H1 (cell line): ENCODE measurements at regions not wholly inside any gene's neighbourhood (a gene's known extent, or its start where the extent isn't known, plus 50 kb on each side); places are given as distances from the start of the nearest gene placed in this dataset.

ENCODE experiments used
- CTCF ChIA-PET: fragments of 300-600 bp; sonication (Branson Sonifier 250); formaldehyde crosslinking; loops from one replicate; lab custom pipeline; 2021; ENCODE audit not compliant: partially characterized antibody; lab: Charles Lee
- POLR2A ChIA-PET: fragments of 300-600 bp; sonication (Branson Sonifier 250); formaldehyde crosslinking; loops from one replicate; lab custom pipeline; 2021; ENCODE audit warnings: inconsistent platforms; ENCODE audit not compliant: partially characterized antibody; lab: Charles Lee
- DNase-seq, 2 experiments: peaks; one replicate each; pipeline versions ENCODE4 v3.0.0 to v3.0.0-alpha.2; 2010 to 2022; ENCODE audit warnings: low spot score in 2 of 2, low read depth in 1 of 2, mixed read lengths in 1 of 2
- FAIRE-seq: peaks from 2 replicates; lab custom pipeline; 2011; peaks lifted over from hg19 to GRCh38; lab: Jason Lieb, UNC
- H2AFZ ChIP-seq: 2 replicates; pipeline ENCODE4 v1.8.1; 2012; ENCODE audit warnings: low read length, inconsistent platforms
- H2AK5ac ChIP-seq: 2 replicates; pipeline ENCODE4 v1.6.1; 2013; ENCODE audit warnings: low read depth, low read length
- H2BK120ac ChIP-seq: replicated peaks from 2 replicates; pipeline ENCODE3; 2013; ENCODE audit warnings: low read depth, low read length, inconsistent platforms
- H2BK12ac ChIP-seq: 2 replicates; pipeline ENCODE4 v1.6.1; 2013; ENCODE audit warnings: low read depth, low read length
- H2BK15ac ChIP-seq: 2 replicates; pipeline ENCODE4 v1.6.1; 2013; ENCODE audit warnings: low read length
- H2BK20ac ChIP-seq: 2 replicates; pipeline ENCODE4 v1.6.1; 2013; ENCODE audit warnings: low read length
- H2BK5ac ChIP-seq: 2 replicates; pipeline ENCODE4 v1.6.1; 2013; ENCODE audit warnings: low read depth, low read length
- H3K14ac ChIP-seq: 2 replicates; pipeline ENCODE4 v1.6.1; 2013; ENCODE audit warnings: inconsistent platforms; ENCODE audit not compliant: insufficient read length
- H3K18ac ChIP-seq: 2 replicates; pipeline ENCODE4 v1.6.1; 2013; ENCODE audit warnings: low read length; ENCODE audit errors: extremely low read depth
- H3K23ac ChIP-seq: 2 replicates; pipeline ENCODE4 v1.6.1; 2013; ENCODE audit warnings: inconsistent platforms; ENCODE audit not compliant: insufficient read length
- H3K23me2 ChIP-seq: 2 replicates; pipeline ENCODE4 v1.6.1; 2013; ENCODE audit warnings: low read depth, low read length
- H3K27ac ChIP-seq: 2 replicates; pipeline ENCODE4 v1.6.1; 2011; ENCODE audit warnings: low read depth, low read length, inconsistent platforms
- H3K27me3 ChIP-seq, 4 experiments: replicated peaks in 1 of 4; 1 replicate in 1 of 4; 2 replicates in 3 of 4; pipeline versions ENCODE4 v1.6.1 to v1.8.1; 2011 to 2013; ENCODE audit warnings: low read length in 3 of 4, mild to moderate bottlenecking in 3 of 4, inconsistent platforms in 2 of 4, mixed read lengths in 2 of 4, moderate library complexity in 1 of 4; ENCODE audit not compliant: control insufficient read depth in 3 of 4, insufficient read depth in 3 of 4; ENCODE audit errors: extremely low read depth in 1 of 4
- H3K36me3 ChIP-seq, 4 experiments: 2 replicates each; pipeline versions ENCODE4 v1.6.1 to v1.8.1; 2011 to 2013; ENCODE audit warnings: mild to moderate bottlenecking in 4 of 4, low read length in 3 of 4, moderate library complexity in 2 of 4, control low read depth in 1 of 4, inconsistent platforms in 1 of 4; ENCODE audit not compliant: insufficient read depth in 4 of 4, control insufficient read depth in 2 of 4
- H3K4ac ChIP-seq: replicated peaks from 2 replicates; pipeline ENCODE3; 2013; ENCODE audit warnings: low read length, low read depth, mixed read lengths, inconsistent platforms; ENCODE audit not compliant: insufficient read length
- H3K4me1 ChIP-seq, 4 experiments: replicated peaks in 1 of 4; 1 replicate in 1 of 4; 2 replicates in 3 of 4; pipeline versions ENCODE4 v1.6.1 to v1.8.1; 2011 to 2013; ENCODE audit warnings: low read length in 3 of 4, inconsistent platforms in 2 of 4, mixed read lengths in 1 of 4; ENCODE audit not compliant: insufficient read depth in 4 of 4, control insufficient read depth in 3 of 4
- H3K4me2 ChIP-seq, 2 experiments: 2 replicates each; pipeline versions ENCODE4 v1.6.1 to v1.8.1; 2011 to 2013; ENCODE audit warnings: low read depth in 2 of 2, low read length in 2 of 2, control low read depth in 1 of 2, inconsistent platforms in 1 of 2, mild to moderate bottlenecking in 1 of 2; ENCODE audit not compliant: insufficient read depth in 1 of 2
- H3K4me3 ChIP-seq, 4 experiments: fragments of 200-600, 300-600 bp in 1 of 4; sonication (generic), shearing (Covaris generic), sonication (Bioruptor Twin) in 1 of 4; 2 replicates each; pipeline versions ENCODE4 v1.5.1 to v1.8.1; 2011 to 2016; ENCODE audit warnings: low read length in 4 of 4, low read depth in 3 of 4, control low read depth in 2 of 4, inconsistent platforms in 2 of 4, mild to moderate bottlenecking in 2 of 4, mixed read lengths in 1 of 4, moderate library complexity in 1 of 4; ENCODE audit not compliant: insufficient read depth in 2 of 4; ENCODE audit errors: extremely low read depth in 1 of 4
- H3K56ac ChIP-seq: replicated peaks from 2 replicates; pipeline ENCODE3; 2013; ENCODE audit warnings: low read depth, mild to moderate bottlenecking, mixed read lengths, low read length, inconsistent platforms; ENCODE audit not compliant: insufficient read length
- H3K79me1 ChIP-seq: 2 replicates; pipeline ENCODE4 v1.6.1; 2013; ENCODE audit warnings: low read depth, low read length, control low read depth
- H3K79me2 ChIP-seq, 2 experiments: 2 replicates each; pipeline versions ENCODE4 v1.6.1 to v1.8.1; 2012 to 2013; ENCODE audit warnings: low read length in 2 of 2, mild to moderate bottlenecking in 2 of 2, inconsistent platforms in 1 of 2; ENCODE audit not compliant: insufficient read depth in 2 of 2, control insufficient read depth in 1 of 2
- H3K9ac ChIP-seq, 4 experiments: replicated peaks in 1 of 4; 1 replicate in 1 of 4; 2 replicates in 3 of 4; pipeline versions ENCODE4 v1.6.1 to v1.8.1; 2011 to 2013; ENCODE audit warnings: low read depth in 3 of 4, low read length in 3 of 4, control low read depth in 2 of 4, mild to moderate bottlenecking in 2 of 4, moderate library complexity in 2 of 4, inconsistent platforms in 1 of 4; ENCODE audit errors: extremely low read depth in 1 of 4
- H3K9me3 ChIP-seq, 2 experiments: 2 replicates each; pipeline versions ENCODE4 v1.6.1 to v1.8.1; 2012 to 2013; ENCODE audit warnings: mild to moderate bottlenecking in 2 of 2, moderate library complexity in 2 of 2, control low read depth in 1 of 2, inconsistent platforms in 1 of 2, low read depth in 1 of 2, low read length in 1 of 2, mixed read lengths in 1 of 2; ENCODE audit not compliant: insufficient read depth in 2 of 2
- H4K20me1 ChIP-seq, 2 experiments: replicated peaks in 1 of 2; 2 replicates each; pipeline versions ENCODE3 to v1.8.1; 2011 to 2013; ENCODE audit warnings: inconsistent platforms in 2 of 2, low read length in 2 of 2, mild to moderate bottlenecking in 1 of 2; ENCODE audit not compliant: insufficient read depth in 2 of 2, control insufficient read depth in 1 of 2
- H4K5ac ChIP-seq: 2 replicates; pipeline ENCODE4 v1.6.1; 2013; ENCODE audit warnings: low read length, low read depth, mixed read lengths, inconsistent platforms; ENCODE audit not compliant: insufficient read length
- H4K8ac ChIP-seq: 2 replicates; pipeline ENCODE4 v1.8.0; 2013; ENCODE audit warnings: mild to moderate bottlenecking, moderate library complexity, low read length, inconsistent platforms; ENCODE audit not compliant: insufficient read depth; ENCODE audit errors: extremely low read depth
- H4K91ac ChIP-seq: replicated peaks from 2 replicates; pipeline ENCODE3; 2013; ENCODE audit warnings: low read length, mixed read lengths, inconsistent platforms; ENCODE audit not compliant: insufficient read length
- RXRA ChIP-seq: IDR thresholded peaks from 2 replicates; pipeline ENCODE4 v1.6.1; 2011; ENCODE audit warnings: low read depth, mild to moderate bottlenecking, low read length, moderate library complexity; ENCODE audit not compliant: insufficient read depth
- WGBS, 2 experiments: shearing (Covaris generic) in 1 of 2; methylation state at CpG; one replicate each; pipeline versions ENCODE4 v1.1.6 to v1.1.7; 2013 to 2015; ENCODE audit warnings: low lambda C conversion rate in 2 of 2, mixed read lengths in 2 of 2, inconsistent platforms in 1 of 2, low coverage in 1 of 2, missing lambda C conversion rate in 1 of 2; ENCODE audit not compliant: insufficient replicate concordance in 2 of 2, insufficient coverage in 1 of 2, insufficient read length in 1 of 2; ENCODE audit errors: extremely low coverage in 1 of 2, missing lambda C conversion rate in 1 of 2; 5-methylcytosine and 5-hydroxymethylcytosine counted together

DNA sequence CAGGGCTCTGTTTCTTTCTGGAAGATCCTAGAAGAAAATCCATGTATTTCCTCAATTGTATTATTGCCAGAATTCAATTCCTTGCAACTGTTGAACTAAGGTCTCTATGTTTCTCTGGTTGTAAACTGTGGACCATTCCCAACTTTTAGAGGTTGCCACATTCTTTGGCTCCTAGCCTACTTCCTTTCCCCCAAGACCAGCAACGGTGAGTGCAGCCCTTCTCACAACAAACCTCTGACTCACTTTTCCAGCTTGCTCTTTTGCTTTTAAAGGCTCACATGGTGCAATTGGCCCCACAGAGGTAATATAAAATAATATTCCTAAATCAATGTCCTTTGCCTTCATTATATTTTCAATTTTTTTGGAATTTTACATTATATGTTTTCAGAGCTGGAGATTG, 371.3 kb downstream of the SLITRK5 start:
- H3K79me2 ChIP-seq, result no peaks in the 10 kb centered on the region
- WGBS, 2 experiments, result 94% methylated on average over 1 of the region's 1 CpG; no CpG with 5 or more reads in 1 of the 2 experiments
- H3K4ac ChIP-seq, result no peak overlapping the region
- H3K14ac ChIP-seq, result no peak overlapping the region
- no peak for FAIRE-seq
- no peak overlapping the region for H3K9ac ChIP-seq
- no peak overlapping the region for H3K4me2 ChIP-seq
- no peak overlapping the region for H4K8ac ChIP-seq
- H2BK15ac ChIP-seq, result no peak overlapping the region
- no peak for TF ChIP-seq RXRA
- H2AFZ ChIP-seq, result no peak overlapping the region
- H2BK12ac ChIP-seq, result no peak overlapping the region
- no peaks in the 10 kb centered on the region for H3K27me3 ChIP-seq
- H4K91ac ChIP-seq, result no peak overlapping the region
- no peak overlapping the region for H3K4me3 ChIP-seq
- H3K9me3 ChIP-seq, result no peaks in the 10 kb centered on the region
- H4K5ac ChIP-seq, result no peak overlapping the region
- H4K20me1 ChIP-seq, result no peaks in the 10 kb centered on the region
- H3K27ac ChIP-seq, result no peak overlapping the region
- no peak overlapping the region for H2BK5ac ChIP-seq
- H3K23ac ChIP-seq, result no peak overlapping the region
- no peak overlapping the region for H2AK5ac ChIP-seq
- POLR2A ChIA-PET, result no interaction called here
- no peak for DNase-seq
- H3K23me2 ChIP-seq, result no peaks in the 10 kb centered on the region; the same call in 1 of the 2 replicates
- no peaks in the 10 kb centered on the region for H3K79me1 ChIP-seq
- H3K36me3 ChIP-seq, result no peaks in the 10 kb centered on the region
- H3K4me1 ChIP-seq, result 0 out of 7 replicates have a peak, but pooled peaks cover 0 to 2% (median 0%) of the 10 kb centered on the region in 4 experiments
- H2BK120ac ChIP-seq, result no peak overlapping the region
- no peak overlapping the region for H3K18ac ChIP-seq
- no peak overlapping the region for H3K56ac ChIP-seq
- no peak overlapping the region for H2BK20ac ChIP-seq
- CTCF ChIA-PET, result no interaction called here
